Neuronal stem cell (in vitro differentiated cells): ENCODE measurements at regions not wholly inside any gene's neighbourhood (a gene's known extent, or its start where the extent isn't known, plus 50 kb on each side); places are given as distances from the start of the nearest gene placed in this dataset.

Experiments
- DNase-seq: peaks from one replicate; pipeline ENCODE4 v3.0.0-alpha.2; 2013; ENCODE audit warnings: low spot score
- H2AFZ ChIP-seq: one replicate; pipeline ENCODE4 v1.6.1; 2013; ENCODE audit warnings: mild to moderate bottlenecking, low read length, inconsistent platforms
- H2AK5ac ChIP-seq: 2 replicates; pipeline ENCODE4 v1.6.1; 2013; ENCODE audit warnings: low read depth, mild to moderate bottlenecking, inconsistent platforms, low read length, moderate library complexity, mixed read lengths
- H2BK120ac ChIP-seq: 2 replicates; pipeline ENCODE4 v1.6.1; 2013; ENCODE audit warnings: low read depth, mild to moderate bottlenecking, inconsistent platforms, low read length, moderate library complexity, mixed read lengths
- H2BK12ac ChIP-seq: one replicate; pipeline ENCODE4 v1.6.1; 2013; ENCODE audit warnings: low read length, inconsistent platforms
- H2BK15ac ChIP-seq: 2 replicates; pipeline ENCODE4 v1.6.1; 2013; ENCODE audit warnings: mild to moderate bottlenecking, low read length, inconsistent platforms, mixed read lengths
- H2BK5ac ChIP-seq: one replicate; pipeline ENCODE4 v1.6.1; 2013; ENCODE audit warnings: inconsistent platforms, mild to moderate bottlenecking, low read length, moderate library complexity
- H3K14ac ChIP-seq: one replicate; pipeline ENCODE4 v1.6.1; 2013; ENCODE audit warnings: low read length, inconsistent platforms
- H3K18ac ChIP-seq: 2 replicates; pipeline ENCODE4 v1.6.1; 2013; ENCODE audit warnings: low read length, inconsistent platforms
- H3K23ac ChIP-seq: 2 replicates; pipeline ENCODE4 v1.6.1; 2013; ENCODE audit warnings: low read depth, mild to moderate bottlenecking, mixed read lengths, low read length, inconsistent platforms; ENCODE audit not compliant: poor library complexity
- H3K27ac ChIP-seq: replicated peaks from 3 replicates; pipeline ENCODE4 v1.5.1; 2013; ENCODE audit warnings: low read length, inconsistent platforms
- H3K27me3 ChIP-seq, 3 experiments: 2 replicates each; pipeline ENCODE4 v1.6.1; 2013; ENCODE audit warnings: low read length in 3 of 3, mild to moderate bottlenecking in 2 of 3, inconsistent platforms in 1 of 3, low read depth in 1 of 3, mixed read lengths in 1 of 3, moderate library complexity in 1 of 3; ENCODE audit not compliant: control insufficient read depth in 3 of 3, insufficient read depth in 3 of 3
- H3K36me3 ChIP-seq, 2 donors: replicated peaks in 1 of 2; 2 replicates each; pipeline ENCODE4 v1.6.1; 2013; ENCODE audit warnings: low read length in 2 of 2; ENCODE audit not compliant: control insufficient read depth in 2 of 2, insufficient read depth in 2 of 2
- H3K4ac ChIP-seq: 2 replicates; pipeline ENCODE4 v1.6.1; 2013; ENCODE audit warnings: inconsistent platforms, mild to moderate bottlenecking, low read length, moderate library complexity
- H3K4me1 ChIP-seq, 2 donors: 1 replicate in 1 of 2; 2 replicates in 1 of 2; pipeline ENCODE4 v1.6.1; 2013; ENCODE audit warnings: low read length in 2 of 2, low read depth in 1 of 2; ENCODE audit not compliant: control insufficient read depth in 2 of 2, insufficient read depth in 1 of 2
- H3K4me2 ChIP-seq: one replicate; pipeline ENCODE4 v1.6.1; 2013; ENCODE audit warnings: mild to moderate bottlenecking, low read length, inconsistent platforms; ENCODE audit not compliant: insufficient read depth, poor library complexity, severe bottlenecking
- H3K4me3 ChIP-seq, 2 donors: 2 replicates each; pipeline ENCODE4 v1.5.1; 2013; ENCODE audit warnings: low read length in 2 of 2, mild to moderate bottlenecking in 2 of 2, inconsistent platforms in 1 of 2, moderate library complexity in 1 of 2
- H3K79me1 ChIP-seq: one replicate; pipeline ENCODE4 v1.6.1; 2013; ENCODE audit warnings: low read depth, mild to moderate bottlenecking, inconsistent platforms, low read length, moderate library complexity
- H3K9ac ChIP-seq: one replicate; pipeline ENCODE4 v1.6.1; 2013; ENCODE audit warnings: mild to moderate bottlenecking, low read depth, low read length, inconsistent platforms; ENCODE audit not compliant: poor library complexity
- H3K9me3 ChIP-seq, 2 donors: replicated peaks in 1 of 2; 2 replicates each; pipeline versions ENCODE3 to v1.6.1; 2013; ENCODE audit warnings: low read length in 2 of 2, mild to moderate bottlenecking in 2 of 2, inconsistent platforms in 1 of 2, low read depth in 1 of 2, mixed read lengths in 1 of 2, moderate library complexity in 1 of 2; ENCODE audit not compliant: control insufficient read depth in 2 of 2, insufficient read depth in 1 of 2
- H4K8ac ChIP-seq: one replicate; pipeline ENCODE4 v1.6.1; 2013; ENCODE audit warnings: low read depth, mild to moderate bottlenecking, inconsistent platforms, low read length, moderate library complexity
- H4K91ac ChIP-seq: one replicate; pipeline ENCODE4 v1.6.1; 2013; ENCODE audit warnings: low read length, low read depth, mild to moderate bottlenecking, inconsistent platforms; ENCODE audit not compliant: poor library complexity
- WGBS, 2 donors: extraction: QIAGEN DNeasy Blood & Tissue Kit; methylation state at CpG; one replicate each; pipeline ENCODE4 v1.1.7; 2013; ENCODE audit warnings: missing lambda C conversion rate in 2 of 2, mixed read lengths in 1 of 2; ENCODE audit not compliant: insufficient read length in 2 of 2, insufficient replicate concordance in 1 of 2; ENCODE audit errors: extremely low coverage in 2 of 2; 5-methylcytosine and 5-hydroxymethylcytosine counted together

DNA sequence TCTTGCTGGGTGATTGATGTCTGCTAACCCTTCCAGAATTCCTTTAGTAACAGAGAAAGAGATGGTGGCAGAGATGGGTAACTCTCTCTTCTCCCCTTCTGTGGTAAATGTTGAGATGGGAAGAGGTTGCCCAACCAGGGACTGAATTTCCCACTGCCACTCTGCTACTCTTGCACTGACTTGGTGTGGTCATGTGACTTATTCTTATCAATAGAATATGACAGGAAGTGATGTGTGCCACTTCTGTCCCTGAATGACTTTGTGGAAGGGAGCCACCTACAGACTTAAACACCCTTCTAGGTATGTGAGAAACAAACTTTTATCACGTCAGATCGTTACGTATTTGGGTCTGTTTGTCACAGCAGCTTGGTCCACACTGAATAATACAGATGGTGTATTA is 132.9 kb downstream of the ZNF621 start:
- Histone ChIP-seq H3K9ac (no peak overlapping the region), H3K23ac (no peak overlapping the region), H3K4me1 (no peaks in the 10 kb centered on the region), H2AFZ (no peak overlapping the region), H2BK120ac (no peak overlapping the region), H3K4ac (no peak overlapping the region), H2BK15ac (no peak overlapping the region), H2AK5ac (no peak overlapping the region), H2BK12ac (no peak overlapping the region), H3K18ac (no peak overlapping the region), H3K14ac (no peak overlapping the region), H3K36me3 (no peaks in the 10 kb centered on the region), H3K27me3 (no peaks in the 10 kb centered on the region), H4K91ac (no peak overlapping the region), H4K8ac (no peak overlapping the region), H3K4me2 (no peak overlapping the region), H3K4me3 (no peak overlapping the region), H2BK5ac (no peak overlapping the region), H3K27ac (no peak overlapping the region), H3K9me3 (no peaks in the 10 kb centered on the region), H3K79me1 (no peaks in the 10 kb centered on the region)
- no CpG with 5 or more reads among the region's 3 CpGs for WGBS, 2 donors
- no peak for DNase-seq

DNA sequence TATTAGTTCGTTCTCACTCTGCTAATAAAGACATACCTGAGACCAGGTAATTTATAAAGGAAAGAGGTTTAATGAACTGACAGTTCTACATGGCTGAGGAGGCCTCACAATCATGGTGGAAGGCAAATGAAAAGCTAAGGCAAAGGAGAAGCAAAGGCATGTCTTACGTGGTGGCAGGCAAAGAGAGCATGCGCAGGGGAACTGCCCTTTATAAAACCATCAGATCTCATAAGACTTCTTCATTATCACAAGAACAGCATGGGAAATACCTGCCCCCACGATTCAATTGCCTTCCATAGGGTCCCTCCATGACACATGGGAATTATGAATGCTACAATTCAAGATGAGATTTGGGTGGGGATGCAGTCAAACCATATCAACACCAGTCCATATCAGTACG is 133.5 kb downstream of the ZNF621 start:
- Histone ChIP-seq H3K36me3 (no peaks in the 10 kb centered on the region), H4K8ac (no peak overlapping the region), H3K9me3 (no peaks in the 10 kb centered on the region), H3K4me3 (no peak overlapping the region), H3K18ac (no peak overlapping the region), H3K23ac (no peak overlapping the region), H2BK15ac (no peak overlapping the region), H2AFZ (no peak overlapping the region), H3K4me1 (no peaks in the 10 kb centered on the region), H3K4ac (no peak overlapping the region), H2BK12ac (no peak overlapping the region), H3K14ac (no peak overlapping the region), H2BK5ac (no peak overlapping the region), H3K4me2 (no peak overlapping the region), H3K27me3 (no peaks in the 10 kb centered on the region), H2AK5ac (no peak overlapping the region), H3K27ac (no peak overlapping the region), H3K79me1 (no peaks in the 10 kb centered on the region), H2BK120ac (no peak overlapping the region), H4K91ac (no peak overlapping the region), H3K9ac (no peak overlapping the region)
- DNase-seq: no peak
- no CpG with 5 or more reads among the region's 5 CpGs for WGBS, 2 donors

DNA sequence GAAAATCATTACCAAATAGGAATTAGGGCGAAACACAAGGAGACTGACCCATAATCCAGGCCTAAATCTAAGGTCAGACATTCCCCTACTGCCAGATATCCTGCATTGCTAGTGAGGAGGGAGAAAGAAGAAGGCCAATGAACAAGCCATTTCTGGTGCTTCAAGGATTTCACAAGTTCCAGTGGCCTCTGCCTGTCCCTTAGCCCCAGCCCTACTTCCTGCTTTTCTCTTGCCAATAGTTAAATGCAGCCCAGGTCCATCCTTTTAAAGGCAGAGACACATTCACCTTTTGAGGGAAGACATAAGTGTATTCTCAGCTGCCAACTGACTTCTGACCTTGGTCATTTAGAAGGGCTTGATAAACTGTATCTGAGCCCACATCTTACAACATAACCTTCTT is 135.8 kb downstream of the ZNF621 start:
- Histone ChIP-seq H3K9me3 (no peaks in the 10 kb centered on the region), H2BK120ac (no peak overlapping the region), H2AK5ac (no peak overlapping the region), H3K27me3 (no peaks in the 10 kb centered on the region), H2BK5ac (no peak overlapping the region), H2BK12ac (no peak overlapping the region), H3K18ac (no peak overlapping the region), H3K14ac (no peak overlapping the region), H2AFZ (no peak overlapping the region), H3K4me2 (no peak overlapping the region), H4K8ac (no peak overlapping the region), H3K4me3 (no peak overlapping the region), H2BK15ac (no peak overlapping the region), H3K79me1 (no peaks in the 10 kb centered on the region), H3K4ac (no peak overlapping the region), H3K27ac (no peak overlapping the region), H3K4me1 (peaks cover 0 to 2% of the 10 kb centered on the region in 2 donors), H3K23ac (no peak overlapping the region), H3K36me3 (no peaks in the 10 kb centered on the region), H3K9ac (no peak overlapping the region), H4K91ac (no peak overlapping the region)
- no peak for DNase-seq
- WGBS, 2 donors: no CpG with 5 or more reads among the region's 1 CpG

DNA sequence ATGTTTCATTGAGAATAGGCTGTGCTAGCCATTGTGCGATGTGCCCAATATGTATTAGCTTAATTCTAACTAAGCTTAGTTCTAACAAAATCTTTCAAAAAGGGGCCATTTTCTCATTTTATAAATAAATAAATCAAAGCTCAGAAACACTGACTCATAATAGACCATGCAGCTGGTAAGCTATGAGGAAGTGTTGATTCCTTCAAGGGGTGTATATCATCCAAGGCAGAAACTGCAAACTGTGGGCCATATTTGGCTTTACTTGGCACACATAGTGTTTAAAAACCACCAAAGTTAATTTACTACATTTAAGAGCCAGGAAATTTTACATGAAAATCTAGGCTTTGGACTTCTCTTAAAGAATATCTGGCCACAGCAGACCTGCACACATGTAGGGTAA is 136.5 kb downstream of the ZNF621 start:
- Histone ChIP-seq H2BK120ac (no peak overlapping the region), H3K27ac (no peak overlapping the region), H3K14ac (no peak overlapping the region), H3K4me1 (peaks cover 0 to 2% of the 10 kb centered on the region in 2 donors), H3K9me3 (no peaks in the 10 kb centered on the region), H4K8ac (no peak overlapping the region), H3K36me3 (no peaks in the 10 kb centered on the region), H3K79me1 (no peaks in the 10 kb centered on the region), H3K9ac (no peak overlapping the region), H3K23ac (no peak overlapping the region), H3K18ac (no peak overlapping the region), H2BK15ac (no peak overlapping the region), H3K27me3 (no peaks in the 10 kb centered on the region), H3K4ac (no peak overlapping the region), H4K91ac (no peak overlapping the region), H3K4me2 (no peak overlapping the region), H2AK5ac (no peak overlapping the region), H2AFZ (no peak overlapping the region), H2BK5ac (no peak overlapping the region), H3K4me3 (no peak overlapping the region), H2BK12ac (no peak overlapping the region)
- DNase-seq: no peak
- WGBS, 2 donors: no CpG with 5 or more reads among the region's 1 CpG
